ENCODE measurements at regions not wholly inside any gene's neighbourhood (a gene's known extent, or its start where the extent isn't known, plus 50 kb on each side); places are given as distances from the start of the nearest gene placed in this dataset.
"Not testable (repeated sequence)": the region's sequence is repeated elsewhere in the genome, so short reads cannot be mapped to it uniquely, and the experiment has no call there.

DNA sequence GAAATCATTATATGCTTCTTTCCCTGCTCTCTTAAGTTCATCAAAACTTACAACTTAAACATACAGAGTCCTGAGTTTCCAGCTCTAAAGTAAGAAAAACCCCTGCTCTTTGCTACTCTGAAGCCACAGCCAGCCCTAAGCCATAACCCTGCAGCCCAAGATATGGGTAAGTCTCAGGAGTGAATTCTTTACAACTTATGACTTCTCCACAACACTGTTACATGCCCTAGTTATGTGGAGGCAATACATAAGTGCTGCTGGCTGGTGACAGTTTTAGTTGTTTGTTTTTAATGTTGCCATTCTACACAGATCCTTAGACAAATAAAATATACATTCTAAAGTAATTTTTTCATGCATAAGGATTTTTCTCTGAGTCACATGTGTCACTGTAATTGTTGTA lies 100.2 kb downstream of the FBXO8 start:
- DNase-seq = no peak

DNA sequence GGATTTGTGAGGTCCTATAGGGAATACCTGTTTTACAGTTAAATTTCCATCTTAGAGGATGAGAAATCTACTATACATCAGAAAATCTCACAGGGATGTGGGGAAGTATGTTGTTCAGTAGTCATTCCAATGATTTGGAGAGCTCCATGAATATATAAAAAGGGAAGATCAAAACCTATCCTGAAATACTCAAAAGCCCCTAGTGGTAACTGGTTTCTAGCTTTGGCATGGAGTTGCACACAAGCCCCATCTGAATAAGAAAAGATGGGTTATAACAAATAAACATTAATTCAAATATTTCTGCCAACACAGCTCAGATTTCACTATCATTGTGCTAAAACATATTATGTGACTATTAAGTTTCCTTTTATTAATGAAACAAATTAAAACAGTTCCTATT lies 101.6 kb downstream of the FBXO8 start:
- DNase-seq = no peak

DNA sequence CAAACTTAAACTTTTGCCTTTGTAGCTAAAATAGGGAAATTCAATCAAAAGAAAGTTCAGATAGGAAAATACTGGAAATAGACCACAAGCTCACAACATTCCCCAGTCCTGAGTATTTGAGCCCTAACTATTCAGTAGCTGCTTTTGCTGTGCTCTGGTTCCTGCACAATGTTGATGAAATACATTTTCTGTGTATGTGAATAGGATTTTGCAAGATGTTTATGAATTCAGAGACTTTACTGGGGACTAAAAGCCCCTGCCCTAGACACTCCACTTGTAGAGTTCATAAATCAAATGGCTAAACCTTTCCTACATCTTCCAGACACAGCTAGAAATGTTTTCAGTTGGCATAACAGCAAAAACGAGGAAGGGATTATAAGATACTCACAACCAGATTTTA lies 105.9 kb downstream of the FBXO8 start:
- no peak for DNase-seq

DNA sequence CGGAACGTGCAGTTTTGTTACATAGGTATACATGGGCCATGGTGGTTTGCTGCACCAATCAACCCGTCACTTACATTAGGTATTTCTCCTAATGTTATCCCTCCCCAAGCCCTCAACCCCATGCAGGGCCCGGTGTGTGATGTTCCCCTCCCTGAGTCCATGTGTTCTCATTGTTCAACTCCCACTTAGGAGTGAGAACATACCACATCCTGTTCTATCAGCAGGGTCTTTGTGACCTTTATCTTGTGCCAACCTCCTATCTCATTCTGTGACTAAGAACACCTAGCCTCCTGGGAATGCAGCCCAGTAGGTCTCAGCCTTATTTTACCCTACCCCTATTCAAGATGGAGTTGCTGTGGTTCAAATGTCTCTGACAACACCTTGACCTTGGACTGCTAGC lies 107.6 kb downstream of the FBXO8 start:
- not testable (repeated sequence) for DNase-seq

DNA sequence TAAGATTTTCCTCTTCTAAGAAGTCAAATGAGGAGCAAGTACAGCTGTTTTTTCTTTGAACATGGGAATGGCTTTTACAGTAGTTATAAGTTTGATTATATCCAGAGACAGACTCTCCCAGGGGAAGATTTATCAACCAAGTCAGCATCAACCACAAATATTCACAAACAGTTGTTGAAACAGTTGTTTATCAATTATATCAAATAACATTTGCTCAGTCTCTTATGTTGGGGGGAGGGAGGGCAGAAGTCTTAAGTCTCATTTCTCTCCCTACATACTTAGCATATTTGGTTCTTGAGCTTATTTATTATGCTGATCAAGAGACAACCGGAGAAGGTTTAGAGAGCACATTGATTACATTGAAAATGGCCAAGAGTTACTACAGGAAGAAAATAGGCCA lies 110.1 kb downstream of the FBXO8 start:
- DNase-seq = no peak

DNA sequence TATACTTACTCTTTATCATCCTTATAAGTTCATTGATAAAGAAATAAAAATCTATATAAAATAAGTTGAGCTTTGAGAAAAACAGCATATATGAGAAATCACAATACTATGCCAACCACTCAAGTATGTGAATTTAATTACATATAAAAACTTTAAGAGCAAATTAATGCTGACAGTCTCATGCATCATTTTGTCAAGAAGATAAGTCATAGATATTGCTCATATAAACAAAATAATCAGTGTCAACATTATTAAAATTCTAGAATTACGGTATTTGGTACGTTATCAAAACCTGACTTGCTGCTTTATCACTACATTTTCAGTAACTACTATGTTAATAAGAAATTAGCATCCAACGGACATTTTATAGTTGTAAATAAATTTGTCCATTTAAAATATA lies 111.2 kb downstream of the FBXO8 start:
- DNase-seq = no peak

DNA sequence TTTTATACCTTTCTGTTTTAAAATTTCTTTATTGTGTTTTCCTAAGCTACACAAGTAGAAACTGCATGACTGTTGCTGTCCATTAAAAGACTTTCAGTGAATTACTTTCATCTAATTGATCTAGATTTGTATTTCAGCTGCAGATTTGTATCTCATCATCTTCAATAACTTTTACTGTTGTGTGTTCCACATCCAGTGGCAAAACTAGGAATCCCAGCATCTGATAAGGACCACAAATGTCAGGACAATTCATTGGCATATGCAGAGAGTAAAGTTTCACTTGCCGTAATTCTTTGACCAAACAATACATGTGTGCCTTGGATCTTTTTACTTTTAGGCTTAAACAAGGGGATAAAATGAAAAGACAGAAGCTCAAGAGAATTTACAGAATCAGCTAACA lies 112.6 kb downstream of the FBXO8 start:
- DNase-seq = no peak

DNA sequence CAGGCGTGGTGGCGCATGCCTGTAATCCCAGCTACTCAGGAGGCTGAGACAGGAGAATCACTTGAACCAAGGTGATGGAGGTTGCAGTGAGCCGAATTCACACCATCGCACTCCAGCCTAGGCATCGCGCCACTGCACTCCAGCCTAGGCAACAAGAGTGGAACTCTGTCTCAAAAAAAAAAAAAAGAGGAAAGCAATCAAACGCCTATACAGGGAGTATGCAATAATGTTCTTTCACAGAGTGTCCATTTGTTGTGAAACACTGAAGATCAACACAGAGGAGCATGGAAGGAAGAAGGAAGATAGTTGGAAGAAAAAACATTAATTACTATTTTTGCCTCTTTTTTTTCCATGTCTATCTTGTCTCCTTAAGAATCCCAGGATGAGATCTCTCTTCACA lies 113.4 kb downstream of the FBXO8 start:
- no peak for DNase-seq

DNA sequence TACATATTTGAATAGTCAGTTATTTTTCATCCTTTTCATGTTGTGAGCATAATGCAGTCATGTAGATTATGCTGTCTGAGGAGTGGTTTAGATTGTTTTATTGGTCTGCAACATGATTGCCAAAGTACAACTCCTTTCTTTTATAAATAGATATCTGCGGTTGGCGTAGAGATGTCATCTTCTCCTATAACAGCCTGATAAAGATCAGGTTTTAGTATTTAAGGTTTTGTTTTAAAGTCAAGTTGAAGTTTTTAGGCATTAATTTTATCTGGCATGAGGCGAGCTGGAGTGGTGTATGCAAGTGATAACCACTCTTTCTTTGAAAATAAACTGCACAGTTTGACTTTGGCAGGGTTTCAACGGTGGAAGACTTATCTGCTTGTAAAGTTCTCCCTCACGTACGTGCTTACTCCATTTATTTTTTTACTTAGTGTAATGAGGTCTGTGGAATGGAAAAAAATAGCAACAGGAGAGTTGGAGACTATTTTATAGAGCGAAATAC lies 126.3 kb downstream of the FBXO8 start:
- no peak for DNase-seq

DNA sequence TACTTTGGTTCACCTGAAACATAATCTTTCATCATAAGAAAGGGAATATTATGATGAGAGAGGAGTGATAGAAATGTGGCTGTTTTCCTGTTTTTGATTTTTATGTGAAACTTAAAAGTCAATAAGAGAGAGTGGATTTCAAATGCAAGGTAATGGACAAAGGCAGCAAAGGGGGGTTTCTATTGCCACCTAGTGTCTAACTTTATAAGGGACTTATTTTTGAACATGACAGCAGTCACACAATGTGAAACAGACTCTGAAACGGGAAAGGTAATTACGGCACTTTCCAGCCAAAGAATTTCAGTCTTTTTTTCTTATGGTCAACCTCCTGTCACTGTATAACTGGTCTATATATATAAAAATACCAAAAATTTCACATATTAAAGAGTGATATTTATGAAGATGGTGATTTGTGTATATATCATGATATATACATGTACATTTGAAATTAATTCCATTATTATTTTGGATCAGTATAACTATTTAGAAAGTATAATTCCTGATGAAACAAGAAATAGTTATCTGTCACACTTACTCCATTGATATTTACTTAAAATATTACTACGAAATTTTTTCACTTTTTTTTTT lies 127.1 kb downstream of the FBXO8 start:
- peak; percentile 24 for DNase-seq

DNA sequence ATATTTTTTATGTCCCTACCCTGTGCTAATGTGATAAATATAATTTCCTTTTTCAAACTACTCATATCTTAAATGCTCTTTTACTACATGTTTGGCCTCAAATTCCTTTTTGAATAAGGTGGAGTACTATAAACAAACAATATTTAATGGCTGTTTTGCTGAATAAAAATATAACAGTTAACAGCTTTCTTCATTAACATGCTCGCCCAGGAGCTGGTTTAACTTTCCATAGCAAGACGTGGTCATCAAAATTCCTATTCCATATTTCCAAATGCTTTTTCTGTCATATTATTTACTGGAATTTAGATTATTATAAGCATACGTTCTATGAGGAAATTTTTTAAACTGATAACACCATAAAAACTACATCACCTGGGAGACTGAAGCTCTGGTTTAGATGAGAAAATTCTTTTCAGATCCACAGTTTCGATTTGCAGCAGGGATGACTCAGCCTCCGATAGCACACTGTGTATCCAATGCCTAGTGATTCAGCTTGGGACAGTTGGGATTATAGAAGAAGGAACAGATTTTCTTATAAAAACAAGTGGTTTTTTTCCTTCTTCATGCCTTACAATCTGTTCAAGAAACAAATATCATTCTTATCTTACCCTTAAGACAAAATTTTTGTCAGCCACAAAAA lies 129.1 kb downstream of the FBXO8 start:
- no peak for DNase-seq

DNA sequence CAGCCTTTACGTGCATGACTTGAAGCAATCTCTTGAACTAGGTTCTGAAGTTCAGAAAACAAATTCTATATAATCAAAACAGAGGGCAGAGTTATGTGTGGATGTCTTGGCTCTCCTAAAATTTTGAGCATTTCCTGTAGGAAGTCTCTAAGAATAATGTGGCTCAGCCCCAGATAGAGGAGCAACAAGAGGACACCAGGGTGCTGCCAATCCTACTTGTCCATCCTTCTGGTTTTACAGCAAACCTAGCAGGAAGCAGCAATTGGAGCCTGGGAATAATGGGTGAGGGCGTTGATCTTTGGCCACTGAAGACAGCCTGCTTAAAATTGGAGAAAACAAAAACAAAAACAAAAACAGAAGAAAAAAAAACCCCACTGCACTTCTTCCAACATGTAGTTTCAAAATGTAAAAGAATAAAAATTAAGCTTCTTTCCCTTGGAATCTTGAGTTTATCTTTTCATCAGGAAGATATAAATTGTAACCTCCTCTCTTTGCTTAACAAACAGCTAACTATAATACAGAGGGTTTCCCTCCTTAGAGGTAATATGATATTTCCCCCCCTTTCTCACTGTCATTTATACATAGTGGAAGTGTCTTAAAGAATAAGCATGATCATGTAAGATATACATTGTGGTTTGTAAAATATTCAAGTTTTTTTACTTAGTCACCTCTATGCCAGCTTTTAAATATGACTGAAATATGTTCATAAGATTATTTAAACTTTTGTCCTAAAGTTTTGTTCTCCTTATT lies 130.6 kb downstream of the FBXO8 start:
- DNase-seq = no peak

DNA sequence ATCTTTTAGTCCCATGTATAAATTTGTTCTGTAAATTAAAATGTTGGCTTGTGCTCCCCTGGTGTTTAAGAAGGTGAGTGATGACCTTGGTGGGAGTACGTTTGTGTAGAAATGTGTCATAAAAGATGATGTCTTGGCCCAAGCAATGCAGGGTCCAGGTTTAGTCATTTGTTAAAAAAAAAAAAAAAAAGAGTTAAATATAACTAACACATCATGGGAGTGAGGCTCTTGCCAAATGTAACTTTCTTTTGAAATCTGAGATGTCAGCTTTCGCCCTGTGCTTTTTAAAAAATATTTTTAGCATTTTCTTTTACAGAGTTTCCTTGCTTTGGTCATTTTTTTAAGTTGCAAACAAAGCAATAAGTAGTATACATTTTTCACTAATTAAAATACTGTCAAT lies 135.6 kb downstream of the FBXO8 start:
- DNase-seq = no peak

DNA sequence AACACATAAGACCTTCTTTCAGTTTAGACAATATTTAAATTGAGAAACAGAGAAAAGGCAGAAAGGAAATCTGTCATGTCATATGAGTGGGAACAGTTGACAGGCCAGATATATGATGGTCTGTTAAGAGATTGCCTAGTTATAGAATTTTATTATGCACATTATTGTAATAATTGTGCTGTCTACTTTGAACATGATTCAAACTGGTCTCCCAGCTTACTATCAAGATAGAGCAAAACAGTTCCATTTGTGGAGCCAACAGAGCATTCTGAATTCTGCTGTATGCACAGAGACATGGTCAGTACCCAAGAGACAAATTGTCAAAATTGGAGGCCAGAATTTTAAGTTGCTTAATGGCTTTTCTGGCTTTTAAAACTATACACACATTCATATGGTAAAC lies 139.4 kb downstream of the FBXO8 start:
- DNase-seq = no peak

DNA sequence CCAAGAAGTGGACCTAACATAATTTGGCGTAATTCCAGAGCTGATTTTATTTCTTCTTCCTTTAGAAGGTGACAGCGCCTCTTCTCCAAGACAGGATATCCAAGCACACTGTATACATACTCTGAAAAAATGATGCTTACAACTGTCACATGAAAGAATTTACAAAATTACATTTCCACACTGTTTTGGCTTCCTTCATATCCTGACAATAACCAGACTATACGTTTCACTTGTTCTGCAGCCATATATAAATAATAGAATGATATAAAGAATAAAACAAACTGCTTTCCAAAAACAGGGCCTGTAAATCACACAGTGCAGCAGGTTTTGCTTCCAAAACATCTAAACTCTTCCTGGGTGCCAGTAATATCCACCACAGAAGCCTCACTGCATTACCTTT lies 141.6 kb downstream of the FBXO8 start:
- no peak for DNase-seq

DNA sequence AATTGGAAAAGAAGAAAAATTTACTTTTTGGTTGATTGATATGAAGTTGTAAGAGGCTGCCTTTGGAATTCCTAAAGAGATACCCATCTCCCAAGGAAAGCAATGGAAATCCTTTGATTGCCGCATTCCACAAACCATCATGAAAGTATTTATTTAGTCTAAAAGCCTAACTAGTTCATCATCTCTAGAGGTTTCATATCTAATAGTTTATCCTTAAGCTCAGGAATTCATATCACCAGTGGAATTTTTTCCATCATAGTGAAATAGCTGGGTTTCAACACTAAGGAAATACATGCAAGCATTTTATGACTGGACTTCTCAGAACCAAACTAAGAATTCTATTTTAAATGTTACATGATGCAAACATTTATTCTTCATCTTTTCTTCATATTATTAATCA lies 144.9 kb downstream of the FBXO8 start:
- DNase-seq = no peak

DNA sequence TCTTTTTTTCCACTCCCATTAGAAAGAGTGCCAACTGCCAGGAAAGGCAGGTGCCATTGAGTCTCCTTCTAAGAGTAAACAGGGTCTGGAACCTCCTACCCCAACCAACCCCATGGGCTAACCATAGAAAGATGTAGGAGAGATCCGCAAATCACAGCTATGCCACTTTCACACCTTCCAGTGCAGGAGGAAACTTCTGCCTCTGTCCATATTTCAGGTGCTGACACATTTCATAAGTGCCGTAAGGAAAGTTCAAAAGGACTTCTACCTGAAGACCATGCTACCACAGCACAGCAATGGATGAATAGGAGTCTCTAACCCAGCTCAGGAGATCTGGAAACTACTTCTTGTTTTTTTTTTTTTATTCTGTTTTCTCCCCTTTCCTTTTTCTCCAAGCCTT lies 145.8 kb downstream of the FBXO8 start:
- DNase-seq = no peak

DNA sequence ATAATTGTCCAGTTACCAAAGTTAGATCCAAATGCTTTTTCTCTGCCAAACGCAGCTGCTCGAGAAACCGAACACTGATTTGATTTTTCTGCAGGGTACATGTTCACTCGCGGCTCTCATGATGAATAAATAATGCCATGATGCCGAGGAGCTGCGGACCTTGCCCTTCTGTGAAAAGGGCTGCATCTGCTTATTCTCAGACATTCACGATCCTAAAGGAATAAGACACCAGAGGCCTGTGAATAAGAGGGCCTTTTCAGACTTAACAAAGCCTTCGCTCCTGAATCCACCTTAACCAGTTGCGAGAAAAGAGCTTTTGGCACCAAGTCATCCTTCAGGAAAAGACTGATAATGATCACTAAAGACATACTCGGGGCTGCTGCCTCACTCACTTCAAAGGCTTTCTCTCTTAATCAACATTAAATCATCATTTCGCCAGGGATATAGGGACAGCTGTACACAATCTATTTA lies 147.5 kb downstream of the FBXO8 start:
- DNase-seq = no peak

DNA sequence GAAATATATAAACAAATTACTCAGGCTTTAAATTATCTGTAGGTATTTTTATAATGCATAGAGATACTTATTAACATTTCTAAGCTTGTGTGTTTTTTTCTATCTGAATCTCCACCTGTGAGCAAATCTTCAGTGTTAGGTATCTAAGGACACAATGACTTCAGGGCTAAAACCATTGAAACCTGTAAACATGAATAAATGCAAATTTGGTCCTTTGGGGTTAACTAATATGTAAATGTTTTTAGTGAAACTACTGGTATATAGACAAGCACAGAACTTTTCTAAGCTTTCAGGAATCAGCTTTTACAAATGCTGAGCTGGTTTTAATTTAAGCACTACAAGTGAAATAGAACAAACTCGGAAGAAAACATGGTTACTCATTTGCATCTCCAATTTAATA lies 147.9 kb downstream of the FBXO8 start:
- no peak for DNase-seq

DNA sequence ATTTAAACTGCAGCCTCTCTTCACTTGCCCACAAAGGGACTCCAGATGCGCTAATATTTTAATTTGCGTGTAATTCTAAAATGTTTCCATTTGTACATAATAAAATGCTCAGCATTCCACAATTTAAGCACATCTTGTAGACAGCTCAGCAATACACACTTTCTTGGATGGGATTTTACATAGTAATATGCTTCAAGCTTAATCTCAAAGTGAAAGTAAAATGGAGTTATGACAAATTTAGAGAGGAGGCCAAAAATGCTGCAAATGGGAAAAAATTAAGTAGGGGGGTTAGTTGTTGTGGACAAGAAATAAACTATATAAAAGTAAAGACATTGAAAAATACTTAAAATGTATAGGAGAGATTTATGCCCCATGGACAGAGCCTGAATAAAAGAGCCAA lies 149.1 kb downstream of the FBXO8 start:
- no peak for DNase-seq

DNA sequence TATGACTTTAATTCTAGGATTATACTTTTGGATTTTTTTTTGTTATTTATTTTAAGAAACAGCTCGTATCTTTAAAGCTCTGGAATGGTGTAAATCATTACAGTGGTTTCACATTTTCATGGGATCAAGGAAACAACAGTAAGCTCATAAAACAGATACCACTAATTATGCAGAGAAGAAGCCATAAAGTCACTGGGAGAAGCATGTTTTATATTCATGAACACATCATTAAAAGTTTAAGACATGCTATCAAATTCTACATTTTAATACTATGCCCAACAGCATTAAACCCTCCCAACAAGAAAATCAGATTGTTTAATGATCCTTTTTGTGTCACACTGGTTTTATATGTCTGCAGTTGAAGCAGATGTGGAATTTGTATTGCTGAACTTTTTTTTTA lies 149.9 kb downstream of the FBXO8 start:
- no peak for DNase-seq

DNA sequence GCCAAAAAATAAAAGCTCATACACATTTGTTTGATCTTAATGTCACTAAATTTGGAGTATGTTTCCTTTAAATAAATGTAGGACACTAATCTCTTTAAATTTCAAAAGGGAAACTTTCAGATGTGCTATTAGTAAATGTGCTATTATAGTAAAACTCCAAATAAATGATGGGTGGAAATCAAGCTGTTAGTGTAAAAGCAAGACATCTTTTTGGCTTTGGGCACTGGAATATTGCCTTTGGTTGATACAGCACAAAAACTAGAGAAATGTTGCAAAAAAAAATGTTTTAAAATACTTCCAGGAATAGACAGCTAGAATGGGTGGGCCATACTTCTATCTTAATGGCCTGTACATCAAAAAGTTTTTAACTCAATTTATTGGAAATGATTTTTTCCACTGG lies 151.6 kb downstream of the FBXO8 start:
- no peak for DNase-seq

DNA sequence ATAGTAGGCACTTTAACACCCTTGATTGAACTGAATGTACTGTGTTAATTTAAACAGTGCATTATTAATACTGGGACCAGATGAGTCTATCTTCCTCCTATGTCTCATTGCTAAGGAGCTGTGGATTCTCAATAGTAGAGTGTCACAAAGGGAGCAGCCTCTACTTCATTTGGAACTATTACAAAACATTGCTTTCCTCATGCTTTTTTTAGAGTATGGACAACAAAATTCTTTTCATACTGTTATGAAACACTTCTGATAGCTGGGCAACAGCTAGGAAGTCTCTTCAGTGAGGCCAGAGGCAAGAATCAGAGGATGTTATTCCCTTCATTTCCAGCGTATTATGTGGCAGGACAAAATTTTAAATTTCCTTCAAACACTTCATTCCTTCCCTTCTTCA lies 160.8 kb downstream of the FBXO8 start:
- DNase-seq = no peak

Data from CD4-positive, alpha-beta T cell treated with Interleukin-12 subunit alpha and Interleukin-12 subunit beta, for 1 hour (primary cell).